ENCODE measurements at regions not wholly inside any gene's neighbourhood (a gene's known extent, or its start where the extent isn't known, plus 50 kb on each side); places are given as distances from the start of the nearest gene placed in this dataset.

GRCh38 chr1:195794225-195794624 is 814.0 kb downstream of the KCNT2 start:
- TF ChIP-seq, protein P1, sequence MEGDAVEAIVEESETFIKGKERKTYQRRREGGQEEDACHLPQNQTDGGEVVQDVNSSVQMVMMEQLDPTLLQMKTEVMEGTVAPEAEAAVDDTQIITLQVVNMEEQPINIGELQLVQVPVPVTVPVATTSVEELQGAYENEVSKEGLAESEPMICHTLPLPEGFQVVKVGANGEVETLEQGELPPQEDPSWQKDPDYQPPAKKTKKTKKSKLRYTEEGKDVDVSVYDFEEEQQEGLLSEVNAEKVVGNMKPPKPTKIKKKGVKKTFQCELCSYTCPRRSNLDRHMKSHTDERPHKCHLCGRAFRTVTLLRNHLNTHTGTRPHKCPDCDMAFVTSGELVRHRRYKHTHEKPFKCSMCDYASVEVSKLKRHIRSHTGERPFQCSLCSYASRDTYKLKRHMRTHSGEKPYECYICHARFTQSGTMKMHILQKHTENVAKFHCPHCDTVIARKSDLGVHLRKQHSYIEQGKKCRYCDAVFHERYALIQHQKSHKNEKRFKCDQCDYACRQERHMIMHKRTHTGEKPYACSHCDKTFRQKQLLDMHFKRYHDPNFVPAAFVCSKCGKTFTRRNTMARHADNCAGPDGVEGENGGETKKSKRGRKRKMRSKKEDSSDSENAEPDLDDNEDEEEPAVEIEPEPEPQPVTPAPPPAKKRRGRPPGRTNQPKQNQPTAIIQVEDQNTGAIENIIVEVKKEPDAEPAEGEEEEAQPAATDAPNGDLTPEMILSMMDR (IDR thresholded peaks at IDR 0.05; ENCODE audit: insufficient read depth, low read length): no peak
- TF ChIP-seq POLR2AphosphoS5 (IDR thresholded peaks at IDR 0.05; ENCODE audit: low read depth) (no peak), SPI1 (IDR thresholded peaks at IDR 0.05; ENCODE audit: borderline replicate concordance, low read depth) (no peak)

All from HL-60 (cell line).